ENCODE measurements at regions not wholly inside any gene's neighbourhood (a gene's known extent, or its start where the extent isn't known, plus 50 kb on each side); places are given as distances from the start of the nearest gene placed in this dataset.
A peak's percentile ranks its signal among the peaks of the same experiment; 100 is the strongest.

- no peak for DNase-seq
These were observed 80.7 kb upstream of the DUSP5 start for GRCh38 chr10:110416776-110417711.

- DNase-seq: no peak
These were observed 79.5 kb upstream of the DUSP5 start for GRCh38 chr10:110418218-110418617.

DNA sequence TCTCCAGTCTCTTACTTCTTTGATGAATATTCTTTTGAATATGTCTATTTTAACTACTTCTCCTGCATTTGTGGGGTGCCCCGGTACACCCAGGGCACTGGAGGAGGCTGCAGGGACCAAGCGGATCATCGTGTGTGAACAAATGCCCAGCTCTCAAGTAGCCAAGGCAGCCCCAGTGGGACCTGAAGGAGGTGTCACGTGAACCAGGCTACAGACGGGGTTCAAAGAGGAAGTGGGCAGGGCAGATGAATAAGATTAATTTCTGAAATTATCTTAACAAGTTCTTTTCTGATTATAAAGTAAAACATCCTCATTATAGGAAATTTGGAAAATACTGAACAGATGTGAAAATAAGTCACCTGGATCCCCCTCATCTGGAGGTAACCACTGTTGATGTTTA, 78.4 kb upstream of the DUSP5 start:
- DNase-seq: no peak

- DNase-seq: no peak
These were observed 77.1 kb upstream of the DUSP5 start for GRCh38 chr10:110420401-110421193.

GRCh38 chr10:110421512-110422138, 76.1 kb upstream of the DUSP5 start:
- no peak for DNase-seq

DNA sequence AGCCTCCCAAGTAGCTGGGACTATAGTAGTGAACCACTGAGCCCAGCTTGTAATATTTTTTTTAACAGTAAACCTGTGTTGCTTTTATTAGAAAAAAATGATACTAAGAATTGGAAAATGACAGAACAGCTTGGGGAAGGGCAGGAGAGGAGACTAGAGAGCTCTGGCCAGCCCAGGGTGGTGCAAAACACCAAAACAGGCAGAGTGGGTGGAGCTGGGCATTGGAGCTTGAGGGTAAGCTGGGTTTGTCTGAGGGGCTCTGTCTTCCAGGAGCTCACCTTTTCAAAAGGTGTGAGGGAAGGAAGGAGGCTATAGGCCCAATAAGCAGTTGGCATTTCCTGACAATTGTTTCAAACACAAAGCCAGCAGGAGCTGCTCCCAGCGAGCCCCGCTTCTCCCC, 75.2 kb upstream of the DUSP5 start:
- DNase-seq: no peak

DNA sequence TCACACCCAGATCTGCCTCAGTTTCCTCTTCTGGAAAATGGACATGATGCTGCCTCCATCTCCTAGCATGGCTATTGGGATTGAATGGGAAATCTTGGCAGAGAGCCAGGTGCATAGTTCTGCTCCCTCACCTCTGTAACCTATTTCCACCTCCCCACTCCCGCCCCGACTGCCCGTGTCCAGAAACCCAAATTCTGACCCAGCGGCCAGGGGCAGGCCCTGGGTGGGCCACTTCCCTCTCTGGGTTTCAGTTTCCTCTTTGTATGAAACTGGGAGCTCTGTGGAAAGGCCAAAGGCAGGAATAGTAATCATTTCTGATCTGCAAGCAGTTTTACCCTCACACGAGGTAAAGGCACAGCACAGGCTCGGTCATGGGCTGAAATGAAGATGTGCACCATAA, 74.1 kb upstream of the DUSP5 start:
- DNase-seq: no peak

- DNase-seq: no peak
These were observed 71.9 kb upstream of the DUSP5 start for GRCh38 chr10:110425684-110426293.

- peak in 1 of 2 experiments; percentile 30 for DNase-seq
These were observed 71.2 kb upstream of the DUSP5 start for GRCh38 chr10:110426294-110427181.

- DNase-seq: no peak
These were observed 68.4 kb upstream of the DUSP5 start for GRCh38 chr10:110429301-110429700.

DNA sequence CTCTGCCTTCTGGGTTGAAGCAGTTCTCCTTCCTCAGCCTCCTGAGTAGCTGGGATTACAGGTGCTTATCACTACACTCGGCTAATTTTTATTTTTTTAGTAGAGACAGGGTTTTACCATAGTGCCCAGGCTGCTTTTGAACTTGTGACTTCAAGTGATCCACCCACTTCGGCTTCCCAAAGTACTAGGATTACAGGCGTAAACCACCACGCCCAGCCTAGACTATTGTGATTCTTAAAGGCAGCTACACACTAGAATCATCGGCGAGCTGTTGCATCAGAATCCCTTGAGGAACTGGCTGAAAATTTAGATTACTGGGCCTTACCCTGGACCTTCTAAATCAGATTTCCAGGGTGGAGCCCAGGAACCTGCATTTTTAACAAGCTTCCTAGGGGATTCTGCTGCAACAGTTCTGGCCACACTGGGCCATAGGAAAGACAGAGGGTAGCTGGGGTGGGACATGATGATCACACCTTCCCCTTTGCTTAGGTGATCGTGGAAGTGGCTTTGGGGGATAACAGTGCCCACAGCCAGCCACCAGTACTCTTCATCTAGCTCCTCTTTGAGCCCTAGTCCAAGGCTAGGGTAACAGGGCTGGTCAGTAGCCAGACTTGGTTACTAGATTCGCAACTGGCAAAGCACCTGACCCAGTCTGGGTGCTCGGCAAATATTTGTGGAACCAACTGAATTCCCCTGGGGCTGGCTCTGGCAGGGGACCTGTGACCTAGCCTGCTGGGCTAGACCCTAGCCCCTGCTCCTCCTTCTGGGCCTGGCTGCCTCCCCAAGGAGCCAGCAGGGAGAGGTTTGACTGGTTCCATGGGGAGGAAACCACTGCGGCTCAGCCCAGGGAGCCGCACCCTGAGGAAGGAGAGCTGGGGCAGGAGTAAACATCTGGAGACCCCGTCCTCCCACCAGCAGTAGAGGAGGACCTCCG, 67.1 kb upstream of the DUSP5 start:
- DNase-seq: no peak

GRCh38 chr10:110431659-110432058, 66.0 kb upstream of the DUSP5 start:
- no peak for DNase-seq

GRCh38 chr10:110432084-110432483, 65.6 kb upstream of the DUSP5 start:
- no peak for DNase-seq

DNA sequence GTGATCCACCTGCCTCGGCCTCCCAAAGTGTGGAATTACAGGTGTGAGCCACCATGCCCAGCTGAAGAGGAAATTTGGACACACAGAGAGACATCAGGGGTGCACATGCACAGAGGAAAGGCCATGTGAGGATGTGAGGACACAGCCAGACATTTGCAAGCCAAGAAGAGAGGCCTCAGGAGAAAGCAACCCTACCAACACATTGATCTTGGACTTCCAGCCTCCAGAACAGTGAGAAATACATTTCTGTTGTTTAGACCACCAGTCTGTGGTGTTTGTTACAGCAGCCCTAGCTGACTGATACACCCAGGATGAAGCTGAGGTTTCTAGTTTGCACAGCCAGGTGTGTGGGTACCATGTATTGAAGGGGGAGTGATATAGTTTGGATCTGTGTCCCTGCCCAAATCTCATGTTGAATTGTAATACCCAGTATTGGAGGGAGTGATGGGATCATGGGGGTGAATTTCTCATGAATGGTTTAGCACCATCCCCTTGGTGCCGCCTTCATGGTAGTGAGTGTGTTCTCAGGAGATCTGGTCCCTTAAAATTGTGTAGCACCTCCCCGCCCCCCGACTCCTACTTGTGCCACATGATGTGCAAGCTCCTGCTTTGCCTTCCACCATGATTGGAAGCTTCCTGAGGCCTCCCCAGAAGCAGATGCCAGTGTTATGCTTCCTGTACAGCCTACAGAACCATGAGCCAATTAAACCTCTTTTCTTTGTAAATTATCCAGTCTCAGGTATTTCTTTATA, 64.7 kb upstream of the DUSP5 start:
- DNase-seq: no peak

GRCh38 chr10:110433740-110434139, 64.0 kb upstream of the DUSP5 start:
- DNase-seq: no peak

DNA sequence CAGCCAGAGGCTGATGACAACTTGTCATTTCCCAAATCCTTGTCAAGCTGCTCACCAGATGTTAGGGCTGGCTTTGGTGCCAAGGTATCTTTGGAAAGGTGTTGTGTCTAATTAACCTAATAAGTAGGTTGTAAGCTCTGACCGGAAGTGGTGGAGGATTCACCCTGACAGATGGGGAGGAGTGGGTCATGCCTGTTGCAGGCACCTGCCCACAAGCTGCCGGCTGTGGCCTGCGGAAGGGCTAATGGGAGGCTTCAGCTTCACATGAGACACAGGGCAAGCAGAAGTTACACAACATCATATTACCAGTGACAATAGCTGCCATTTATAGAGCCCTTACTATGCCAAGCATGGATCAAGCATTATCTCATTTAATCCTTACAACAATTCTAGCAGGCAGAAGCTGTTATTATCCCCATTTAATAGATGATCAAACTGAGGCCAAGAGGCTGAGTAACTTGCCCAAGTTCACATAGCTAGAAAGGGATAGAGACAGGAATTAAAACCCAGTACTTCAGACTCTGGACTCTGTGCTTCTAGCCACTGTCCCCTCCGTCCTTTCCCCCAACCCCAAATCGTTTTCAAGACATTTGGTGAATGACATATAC, 63.1 kb upstream of the DUSP5 start:
- no peak for DNase-seq

GRCh38 chr10:110436554-110437350, 61.0 kb upstream of the DUSP5 start:
- no peak for DNase-seq

DNA sequence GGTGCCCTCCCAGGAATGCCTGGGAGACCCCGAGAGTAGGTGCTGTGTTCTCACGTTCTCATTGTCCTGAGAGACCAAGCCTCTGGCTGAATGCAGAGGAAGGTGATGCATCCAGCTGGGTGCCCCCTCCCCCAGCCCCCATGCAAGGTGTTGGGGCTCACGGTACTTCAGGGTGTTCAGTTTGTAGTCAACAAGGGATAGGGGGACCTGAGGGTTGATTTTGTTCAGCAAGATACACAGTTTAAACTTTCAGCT, 60.4 kb upstream of the DUSP5 start:
- no peak for DNase-seq

DNA sequence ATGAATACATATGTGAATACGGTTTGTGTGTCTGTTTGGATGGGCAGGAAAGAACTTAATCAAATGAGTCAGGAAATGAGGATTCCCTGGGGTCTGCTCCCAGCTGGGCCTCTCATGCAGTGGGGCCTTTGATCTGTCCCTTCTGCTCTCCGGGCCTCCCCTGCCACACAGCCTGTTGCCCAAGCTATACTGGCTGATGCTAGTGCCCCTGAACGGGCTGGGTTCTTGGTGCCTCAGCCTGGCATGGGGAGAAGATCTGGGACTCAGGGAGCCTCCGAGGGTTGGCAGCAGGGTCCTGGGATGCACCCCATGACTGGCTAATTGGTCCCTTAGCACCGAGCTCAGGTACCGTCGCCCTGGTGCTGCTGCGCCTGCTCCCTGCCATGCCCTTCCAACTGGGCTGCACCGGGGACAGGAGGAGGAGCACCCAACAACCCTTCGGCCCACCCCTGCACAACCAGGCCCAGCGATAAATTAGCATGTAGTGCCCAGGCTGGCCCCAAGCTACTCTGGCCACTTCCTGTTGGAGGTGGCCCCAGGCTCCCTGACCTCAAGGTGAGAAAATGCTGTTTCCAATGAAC, 59.9 kb upstream of the DUSP5 start:
- peak in 1 of 2 experiments; percentile 10 for DNase-seq

Measured in NCI-H526 (cell line).